ENCODE measurements at regions not wholly inside any gene's neighbourhood (a gene's known extent, or its start where the extent isn't known, plus 50 kb on each side); places are given as distances from the start of the nearest gene placed in this dataset.

DNA sequence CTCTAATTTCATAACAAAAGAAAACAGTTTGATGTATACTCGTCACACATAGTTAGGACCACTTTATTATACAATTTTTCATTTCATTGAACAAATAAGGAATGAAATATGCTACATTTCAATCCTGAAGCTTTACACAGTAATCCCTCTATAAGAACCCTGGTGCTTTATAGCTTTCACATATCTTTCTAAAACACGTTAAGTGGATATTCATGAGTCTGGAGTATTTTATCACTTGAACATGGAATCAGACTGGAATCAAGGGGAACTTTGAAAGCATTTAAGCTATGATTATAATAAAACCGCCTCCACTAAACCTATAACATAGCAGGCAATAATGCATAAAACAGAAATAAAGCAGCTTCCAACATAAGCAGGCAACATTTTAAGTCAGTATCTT lies 476.6 kb downstream of the COL11A1 start:
- DNase-seq (ENCODE audit: low read depth): no peak
- TF ChIP-seq CTCF (conservative IDR thresholded peaks at IDR 0.05; ENCODE audit: low read depth, low read length): no peak
- H3K4me3 ChIP-seq (ENCODE audit: low read length): no peak overlapping the region

- no peak for TF ChIP-seq CTCF (conservative IDR thresholded peaks at IDR 0.05; ENCODE audit: low read depth, low read length)
- DNase-seq (ENCODE audit: low read depth): no peak
- H3K4me3 ChIP-seq (ENCODE audit: low read length): no peak overlapping the region
These were observed 478.3 kb downstream of the COL11A1 start for GRCh38 chr1:102630041-102630440.

DNA sequence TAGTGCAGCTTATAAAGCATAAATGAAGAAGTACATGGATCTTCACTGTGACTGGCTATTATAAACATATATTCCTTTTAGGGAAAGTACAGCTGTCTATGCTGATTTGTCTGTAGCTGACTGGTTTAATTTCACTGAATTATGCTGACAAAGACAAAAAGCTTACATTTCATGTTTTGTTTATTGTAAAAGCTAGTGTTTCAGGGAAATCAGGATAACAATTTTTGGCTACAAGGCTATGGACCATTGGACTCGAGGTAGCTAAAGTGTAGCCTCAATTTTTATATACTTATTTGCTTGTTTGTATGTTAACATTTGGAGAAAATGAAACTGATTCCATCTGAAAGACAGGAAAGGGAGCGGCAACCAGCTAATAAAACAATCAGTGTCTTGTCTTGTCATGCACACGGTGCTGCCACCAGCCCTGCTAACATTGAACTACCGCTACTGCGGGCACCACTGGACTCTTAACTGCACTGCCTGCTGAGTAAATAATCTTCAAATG lies 480.2 kb downstream of the COL11A1 start:
- no peak for TF ChIP-seq CTCF (conservative IDR thresholded peaks at IDR 0.05; ENCODE audit: low read depth, low read length)
- H3K4me3 ChIP-seq (ENCODE audit: low read length): no peak overlapping the region
- no peak for DNase-seq (ENCODE audit: low read depth)

- no peak for TF ChIP-seq CTCF (conservative IDR thresholded peaks at IDR 0.05; ENCODE audit: low read depth, low read length)
- DNase-seq (ENCODE audit: low read depth): no peak
- no peak overlapping the region for H3K4me3 ChIP-seq (ENCODE audit: low read length)
These were observed 481.2 kb downstream of the COL11A1 start for GRCh38 chr1:102627145-102627544.

- H3K4me3 ChIP-seq (ENCODE audit: low read length): no peak overlapping the region
- no peak for DNase-seq (ENCODE audit: low read depth)
- TF ChIP-seq CTCF (conservative IDR thresholded peaks at IDR 0.05; ENCODE audit: low read depth, low read length): no peak
These were observed 492.4 kb downstream of the COL11A1 start for GRCh38 chr1:102615896-102616295.

DNA sequence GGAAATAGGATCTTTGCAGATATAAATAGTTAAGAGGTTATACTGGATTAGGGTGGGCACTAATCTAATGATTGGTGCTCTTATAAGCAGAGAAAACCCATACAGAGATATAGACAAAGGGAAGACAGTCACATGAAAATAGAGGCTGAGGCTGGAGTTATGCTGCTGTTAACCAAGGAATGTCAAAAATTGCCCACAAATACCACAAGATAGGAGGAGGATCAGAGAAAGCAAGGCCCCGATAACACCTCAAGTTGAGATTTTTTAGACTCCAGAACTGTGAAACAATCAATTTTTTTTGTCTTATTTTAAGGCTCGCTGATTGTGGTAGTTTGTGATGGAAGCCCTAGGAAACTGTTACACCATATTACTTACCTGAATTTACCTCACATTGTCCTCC lies 513.2 kb downstream of the COL11A1 start:
- no peak overlapping the region for H3K4me3 ChIP-seq (ENCODE audit: low read length)
- peak; percentile 3 for DNase-seq (ENCODE audit: low read depth)
- no peak for TF ChIP-seq CTCF (conservative IDR thresholded peaks at IDR 0.05; ENCODE audit: low read depth, low read length)

GRCh38 chr1:102593276-102593675 lies 515.0 kb downstream of the COL11A1 start:
- no peak for TF ChIP-seq CTCF (conservative IDR thresholded peaks at IDR 0.05; ENCODE audit: low read depth, low read length)
- DNase-seq (ENCODE audit: low read depth): peak; percentile 9
- H3K4me3 ChIP-seq (ENCODE audit: low read length): no peak overlapping the region

Measured in retinal pigment epithelial cell (primary cell).